ENCODE measurements at regions not wholly inside any gene's neighbourhood (a gene's known extent, or its start where the extent isn't known, plus 50 kb on each side); places are given as distances from the start of the nearest gene placed in this dataset.

DNA sequence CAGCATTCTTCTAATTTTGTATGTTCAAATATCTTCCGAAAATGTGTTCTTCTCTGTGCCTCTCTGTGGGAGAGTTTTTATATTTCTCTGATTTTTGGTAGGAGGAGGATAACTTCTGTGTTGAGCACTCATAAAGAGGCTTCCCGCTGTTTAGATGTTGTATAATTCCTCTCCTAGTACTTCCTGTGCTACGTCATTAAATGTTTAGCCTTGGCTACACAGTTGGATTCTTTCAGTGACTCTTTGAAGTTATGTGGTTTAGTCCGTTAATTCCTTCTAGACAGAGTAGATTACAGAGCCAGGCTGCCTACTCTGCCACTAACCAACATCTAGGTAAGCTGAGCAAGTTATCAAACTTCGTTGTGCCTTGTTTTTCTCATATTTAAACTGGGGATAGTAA lies 302.6 kb downstream of the OSTF1 start:
- peaks cover 39% of the 10 kb centered on the region for H3K9me3 Mint-ChIP-seq
- no peak overlapping the region for H3K4me3 Mint-ChIP-seq
- no peaks in the 10 kb centered on the region for H3K27me3 Mint-ChIP-seq (ENCODE audit: insufficient read depth)
- TF ChIP-seq, protein P1, sequence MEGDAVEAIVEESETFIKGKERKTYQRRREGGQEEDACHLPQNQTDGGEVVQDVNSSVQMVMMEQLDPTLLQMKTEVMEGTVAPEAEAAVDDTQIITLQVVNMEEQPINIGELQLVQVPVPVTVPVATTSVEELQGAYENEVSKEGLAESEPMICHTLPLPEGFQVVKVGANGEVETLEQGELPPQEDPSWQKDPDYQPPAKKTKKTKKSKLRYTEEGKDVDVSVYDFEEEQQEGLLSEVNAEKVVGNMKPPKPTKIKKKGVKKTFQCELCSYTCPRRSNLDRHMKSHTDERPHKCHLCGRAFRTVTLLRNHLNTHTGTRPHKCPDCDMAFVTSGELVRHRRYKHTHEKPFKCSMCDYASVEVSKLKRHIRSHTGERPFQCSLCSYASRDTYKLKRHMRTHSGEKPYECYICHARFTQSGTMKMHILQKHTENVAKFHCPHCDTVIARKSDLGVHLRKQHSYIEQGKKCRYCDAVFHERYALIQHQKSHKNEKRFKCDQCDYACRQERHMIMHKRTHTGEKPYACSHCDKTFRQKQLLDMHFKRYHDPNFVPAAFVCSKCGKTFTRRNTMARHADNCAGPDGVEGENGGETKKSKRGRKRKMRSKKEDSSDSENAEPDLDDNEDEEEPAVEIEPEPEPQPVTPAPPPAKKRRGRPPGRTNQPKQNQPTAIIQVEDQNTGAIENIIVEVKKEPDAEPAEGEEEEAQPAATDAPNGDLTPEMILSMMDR (IDR thresholded peaks at IDR 0.05) = no peak
- H3K27ac Mint-ChIP-seq = no peak overlapping the region
- no peak for DNase-seq
- no peaks in the 10 kb centered on the region for H3K4me1 Mint-ChIP-seq (ENCODE audit: low read depth)
- H3K36me3 Mint-ChIP-seq (ENCODE audit: low read depth) = 0 out of 2 replicates have a peak, but pooled peaks cover 4% of the 10 kb centered on the region

DNA sequence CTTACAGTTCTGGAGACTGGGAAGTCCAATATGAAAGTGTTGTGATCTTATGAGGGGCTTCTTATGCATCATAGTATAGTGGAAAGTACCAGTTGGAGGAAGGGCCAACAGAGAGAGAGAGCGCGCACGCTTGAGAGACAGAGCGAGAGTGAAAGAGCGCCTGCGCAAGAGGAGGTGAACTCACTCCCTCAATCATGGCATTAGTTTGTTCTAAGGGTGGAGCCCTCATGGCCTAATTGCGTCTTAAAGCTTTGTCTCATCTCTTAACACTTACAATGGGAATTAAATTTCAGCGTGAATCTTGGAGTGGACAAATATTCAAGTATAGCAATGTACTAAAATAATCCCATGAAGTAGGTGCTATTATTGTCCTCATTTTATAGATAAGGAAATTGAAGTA lies 303.2 kb downstream of the OSTF1 start:
- no peak for DNase-seq
- no peak overlapping the region for H3K27ac Mint-ChIP-seq
- 0 out of 2 replicates have a peak, but pooled peaks cover 4% of the 10 kb centered on the region for H3K36me3 Mint-ChIP-seq (ENCODE audit: low read depth)
- H3K4me1 Mint-ChIP-seq (ENCODE audit: low read depth) = no peaks in the 10 kb centered on the region
- no peaks in the 10 kb centered on the region for H3K27me3 Mint-ChIP-seq (ENCODE audit: insufficient read depth)
- TF ChIP-seq, protein P1 (IDR thresholded peaks at IDR 0.05) = no peak
- no peak overlapping the region for H3K4me3 Mint-ChIP-seq
- peaks cover 45% of the 10 kb centered on the region for H3K9me3 Mint-ChIP-seq

DNA sequence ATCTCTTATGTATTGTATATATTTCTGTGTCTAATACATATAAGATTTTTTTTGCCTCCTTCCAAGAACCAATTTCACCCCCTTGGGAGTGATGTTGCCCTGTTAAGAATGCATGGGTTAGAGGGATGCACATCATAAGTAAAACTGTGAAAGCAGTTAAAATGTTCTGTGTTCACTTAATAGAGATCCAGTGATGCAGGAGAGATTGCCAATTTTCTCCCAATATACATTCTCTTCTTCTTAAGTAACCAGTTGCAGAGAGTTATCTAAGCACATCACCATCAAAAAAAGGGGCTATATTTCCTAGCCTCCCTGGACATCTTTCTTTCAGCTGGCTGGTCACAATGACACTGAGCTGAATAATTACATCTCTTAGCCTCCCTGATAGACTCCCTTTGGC lies 307.0 kb downstream of the OSTF1 start:
- H3K27me3 Mint-ChIP-seq (ENCODE audit: insufficient read depth) = no peaks in the 10 kb centered on the region
- H3K4me1 Mint-ChIP-seq (ENCODE audit: low read depth) = no peaks in the 10 kb centered on the region
- 0 out of 2 replicates have a peak, but pooled peaks cover 4% of the 10 kb centered on the region for H3K36me3 Mint-ChIP-seq (ENCODE audit: low read depth)
- TF ChIP-seq, protein P1 (IDR thresholded peaks at IDR 0.05) = no peak
- no peak for DNase-seq
- no peak overlapping the region for H3K4me3 Mint-ChIP-seq
- peaks cover 66% of the 10 kb centered on the region for H3K9me3 Mint-ChIP-seq
- no peak overlapping the region for H3K27ac Mint-ChIP-seq

DNA sequence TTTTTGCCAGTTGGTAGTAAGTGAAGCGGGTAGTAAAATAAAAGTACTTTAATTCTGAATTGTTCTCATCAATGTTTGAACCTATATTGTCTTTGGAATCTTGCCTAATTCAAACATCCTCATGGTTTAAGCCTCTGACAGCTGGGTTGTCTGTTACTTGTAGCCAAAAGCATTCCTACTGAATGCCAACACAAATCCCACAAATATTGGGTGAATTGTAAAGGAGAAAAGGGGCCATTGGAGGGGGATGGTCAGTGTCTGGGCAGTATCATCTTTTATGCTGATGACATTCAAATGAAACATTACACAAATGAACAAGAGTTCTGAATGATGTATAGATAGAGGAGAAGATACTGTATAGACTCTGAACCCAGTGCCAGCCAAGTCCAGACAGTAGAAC lies 309.5 kb downstream of the OSTF1 start:
- 0 out of 2 replicates have a peak, but pooled peaks cover 4% of the 10 kb centered on the region for H3K36me3 Mint-ChIP-seq (ENCODE audit: low read depth)
- no peaks in the 10 kb centered on the region for H3K27me3 Mint-ChIP-seq (ENCODE audit: insufficient read depth)
- H3K27ac Mint-ChIP-seq = no peak overlapping the region
- H3K4me3 Mint-ChIP-seq = no peak overlapping the region
- TF ChIP-seq, protein P1 (IDR thresholded peaks at IDR 0.05) = no peak
- peaks cover 57% of the 10 kb centered on the region for H3K9me3 Mint-ChIP-seq
- H3K4me1 Mint-ChIP-seq (ENCODE audit: low read depth) = no peaks in the 10 kb centered on the region
- no peak for DNase-seq

DNA sequence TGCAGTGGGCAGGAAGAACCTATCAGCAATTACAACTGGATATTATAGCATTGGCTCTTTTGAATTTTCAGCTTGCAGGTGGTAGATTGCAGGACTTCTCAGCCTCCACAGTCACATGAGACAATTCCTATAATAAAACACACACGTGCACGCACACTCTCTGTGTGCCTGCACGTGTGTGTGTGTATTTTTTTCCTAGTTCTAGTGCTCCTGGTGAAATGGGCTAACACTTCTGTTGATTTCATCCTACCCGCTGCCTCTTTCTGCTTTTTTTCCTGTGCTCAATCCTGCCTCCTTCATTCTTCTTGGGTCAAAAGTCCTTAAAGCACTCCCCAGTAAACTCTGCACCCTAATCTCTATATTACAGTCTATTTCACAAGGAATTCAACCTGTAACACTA lies 320.1 kb downstream of the OSTF1 start:
- Mint-ChIP-seq H3K36me3 (ENCODE audit: low read depth) (no peaks in the 10 kb centered on the region), H3K4me1 (ENCODE audit: low read depth) (no peaks in the 10 kb centered on the region), H3K27me3 (ENCODE audit: insufficient read depth) (no peaks in the 10 kb centered on the region), H3K4me3 (no peak overlapping the region), H3K9me3 (peaks cover 41% of the 10 kb centered on the region), H3K27ac (no peak overlapping the region)
- no peak for DNase-seq
- TF ChIP-seq, protein P1 (IDR thresholded peaks at IDR 0.05) = no peak

DNA sequence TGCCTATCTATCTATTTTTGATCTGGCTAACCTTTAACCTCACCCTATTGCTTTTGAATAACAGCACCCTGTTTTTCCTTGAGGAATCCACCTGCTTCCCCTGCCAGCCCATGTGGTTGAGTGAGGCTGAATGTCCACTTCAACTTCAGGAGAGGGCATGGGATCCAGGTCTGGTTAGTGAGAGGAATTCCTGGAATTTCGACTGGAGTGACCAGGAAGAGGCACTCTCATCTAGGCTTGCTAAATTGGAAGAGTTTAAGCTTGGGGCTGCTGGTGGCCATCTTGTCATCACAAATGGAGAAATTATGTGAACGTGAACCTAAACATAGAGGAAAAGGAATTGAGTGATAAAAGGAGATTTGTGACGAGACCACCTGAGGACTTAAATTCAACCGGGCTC lies 322.1 kb downstream of the OSTF1 start:
- Mint-ChIP-seq H3K4me3 (no peak overlapping the region), H3K27me3 (ENCODE audit: insufficient read depth) (no peaks in the 10 kb centered on the region), H3K9me3 (peaks cover 29% of the 10 kb centered on the region), H3K27ac (no peak overlapping the region), H3K4me1 (ENCODE audit: low read depth) (no peaks in the 10 kb centered on the region), H3K36me3 (ENCODE audit: low read depth) (no peaks in the 10 kb centered on the region)
- no peak for DNase-seq
- TF ChIP-seq, protein P1 (IDR thresholded peaks at IDR 0.05) = no peak

All from HFFc6 (cell line).